HCT116 (cell line): ENCODE measurements at regions not wholly inside any gene's neighbourhood (a gene's known extent, or its start where the extent isn't known, plus 50 kb on each side); places are given as distances from the start of the nearest gene placed in this dataset.

Source experiments
- ATAC-seq: fragments of 200-7000 bp; cut with Tn5 transposase; 2 replicates; pipeline ENCODE4 v1.9.1; 2020; ENCODE audit warnings: mild to moderate bottlenecking, moderate library complexity
- BruUV-seq: library from RNA; stranded (reverse); fragments of 400-500 nt; replicated peaks from 2 replicates; lab custom pipeline; 2021; lab: Mats Ljungman, UMichigan
- CTCF ChIA-PET: fragments of 300-600 bp; sonication (Branson Sonifier 250); formaldehyde crosslinking; loops from one replicate; lab custom pipeline; 2021; ENCODE audit warnings: antibody characterized with exemption; lab: Charles Lee
- POLR2A ChIA-PET: fragments of 300-600, 350-600 bp; sonication (Branson Sonifier 250); formaldehyde crosslinking; loops from one replicate; lab custom pipeline; 2021; ENCODE audit warnings: antibody characterized with exemption; lab: Charles Lee
- RAD21 ChIA-PET, 2 experiments: fragments of 300-600 bp; sonication (Branson Sonifier 250); formaldehyde crosslinking; loops; one replicate each; lab custom pipeline; 2023; ENCODE audit warnings: low total read pairs in 2 of 2; ENCODE audit not compliant: uncharacterized antibody in 2 of 2, unreplicated experiment in 2 of 2, low non-redundant PET in 1 of 2; lab: Charles Lee
- DNase-seq: peaks from one replicate; pipeline ENCODE4 v3.0.0-alpha.2; 2010; ENCODE audit warnings: low read depth, low spot score
- H2AFZ ChIP-seq: fragments of 200-600 bp; shearing (Covaris generic), sonication (generic); 2 replicates; pipeline ENCODE4 v1.6.1; 2017; ENCODE audit warnings: low read depth, mixed run types, mixed read lengths, antibody characterized with exemption, low read length; ENCODE audit not compliant: poor library complexity, severe bottlenecking
- H3K27ac ChIP-seq: 2 replicates; pipeline ENCODE4 v1.5.1; 2012; ENCODE audit warnings: low read depth, low read length
- H3K27me3 ChIP-seq: fragments of 200-600 bp; sonication (generic); 2 replicates; pipeline ENCODE4 v1.6.1; 2016; ENCODE audit warnings: mixed run types, low read length, mixed read lengths; ENCODE audit not compliant: insufficient read depth
- H3K36me3 ChIP-seq, 2 experiments: fragments of 200-500 bp in 1 of 2; fragments of 200-600 bp in 1 of 2; sonication (Bioruptor generic) in 1 of 2; sonication (generic) in 1 of 2; 2 replicates each; pipeline versions ENCODE4 v1.5.1 to v1.6.1; 2014 to 2016; ENCODE audit warnings: low read length in 2 of 2, inconsistent platforms in 1 of 2, mixed read lengths in 1 of 2, mixed run types in 1 of 2; ENCODE audit not compliant: insufficient read depth in 2 of 2, control insufficient read depth in 1 of 2
- H3K4me1 ChIP-seq, 2 experiments: fragments of 200-600 bp in 1 of 2; sonication (generic) in 1 of 2; 2 replicates each; pipeline versions ENCODE4 v1.5.1 to v1.6.1; 2012 to 2017; ENCODE audit warnings: low read length in 2 of 2, inconsistent platforms in 1 of 2, mild to moderate bottlenecking in 1 of 2, mixed read lengths in 1 of 2, mixed run types in 1 of 2, moderate library complexity in 1 of 2; ENCODE audit not compliant: insufficient read depth in 2 of 2, control insufficient read depth in 1 of 2
- H3K4me2 ChIP-seq: fragments of 200-600 bp; sonication (generic); 2 replicates; pipeline ENCODE4 v1.6.1; 2017; ENCODE audit warnings: mixed run types, low read length, mixed read lengths
- H3K4me3 ChIP-seq, 2 experiments: fragments of 200-600 bp in 1 of 2; sonication (generic) in 1 of 2; replicated peaks in 1 of 2; 2 replicates each; pipeline ENCODE4 v1.5.1; 2011 to 2016; ENCODE audit warnings: low read length in 2 of 2, control low read depth in 1 of 2, low read depth in 1 of 2, mild to moderate bottlenecking in 1 of 2, mixed read lengths in 1 of 2, mixed run types in 1 of 2
- H3K79me2 ChIP-seq: fragments of 200-600 bp; sonication (generic); 2 replicates; pipeline ENCODE4 v1.6.1; 2017; ENCODE audit warnings: mild to moderate bottlenecking, mixed run types, low read length, moderate library complexity, mixed read lengths; ENCODE audit not compliant: insufficient read depth
- H3K9ac ChIP-seq: fragments of 200-600 bp; sonication (generic); 2 replicates; pipeline ENCODE4 v1.6.1; 2016; ENCODE audit warnings: low read length, mixed read lengths
- H3K9me2 ChIP-seq: fragments of 200-600 bp; sonication (generic), shearing (Covaris generic); 2 replicates; pipeline ENCODE4 v1.6.1; 2017; ENCODE audit warnings: mixed run types, mild to moderate bottlenecking, moderate library complexity; ENCODE audit not compliant: insufficient read depth
- H3K9me3 ChIP-seq, 2 experiments: fragments of 200-500 bp in 1 of 2; fragments of 200-600 bp in 1 of 2; sonication (Bioruptor generic) in 1 of 2; sonication (generic) in 1 of 2; 2 replicates each; pipeline ENCODE4 v1.6.1; 2014 to 2017; ENCODE audit warnings: low read length in 2 of 2, mixed read lengths in 2 of 2, inconsistent platforms in 1 of 2, low read depth in 1 of 2, mild to moderate bottlenecking in 1 of 2, mixed run types in 1 of 2, moderate library complexity in 1 of 2; ENCODE audit not compliant: control insufficient read depth in 1 of 2, insufficient read depth in 1 of 2
- H4K20me1 ChIP-seq: fragments of 200-600 bp; sonication (generic), shearing (Covaris generic); 2 replicates; pipeline ENCODE4 v1.6.1; 2017; ENCODE audit warnings: mixed run types, mild to moderate bottlenecking, moderate library complexity; ENCODE audit not compliant: insufficient read depth
- CEBPB ChIP-seq: IDR thresholded peaks from 2 replicates; pipeline ENCODE4 v1.6.1; 2012; ENCODE audit warnings: low read depth
- EGR1 ChIP-seq: IDR thresholded peaks from 2 replicates; pipeline ENCODE4 v1.6.1; 2012; ENCODE audit warnings: low read depth
- ELF1 ChIP-seq: IDR thresholded peaks from 2 replicates; pipeline ENCODE4 v1.6.1; 2012; ENCODE audit warnings: low read depth, borderline replicate concordance
- EZH2phosphoT487 ChIP-seq: fragments of 200-600 bp; IDR thresholded peaks from 2 replicates; pipeline ENCODE4 v1.6.1; 2018; ENCODE audit warnings: antibody characterized with exemption, borderline replicate concordance
- POLR2AphosphoS5 ChIP-seq: IDR thresholded peaks from 2 replicates; pipeline ENCODE4 v1.6.1; 2011; ENCODE audit warnings: mild to moderate bottlenecking, low read depth, low read length, moderate library complexity
- RAD21 ChIP-seq: IDR thresholded peaks from 2 replicates; pipeline ENCODE4 v1.6.1; 2012; ENCODE audit warnings: low read depth, mild to moderate bottlenecking
- SIN3A ChIP-seq: IDR thresholded peaks from 2 replicates; pipeline ENCODE4 v1.6.1; 2012; ENCODE audit warnings: low read depth
- SP1 ChIP-seq: IDR thresholded peaks from 2 replicates; pipeline ENCODE4 v1.6.1; 2012; ENCODE audit warnings: low read depth
- SRF ChIP-seq: IDR thresholded peaks from 2 replicates; pipeline ENCODE4 v1.6.1; 2012; ENCODE audit warnings: low read depth
- TCF7L2 ChIP-seq: IDR thresholded peaks from 2 replicates; pipeline ENCODE4 v1.7.0; 2011; ENCODE audit warnings: borderline replicate concordance, inconsistent platforms; ENCODE audit not compliant: insufficient read depth, insufficient read length; ENCODE audit errors: extremely low read depth
- YY1 ChIP-seq: IDR thresholded peaks from 2 replicates; pipeline ENCODE4 v1.6.1; 2011; ENCODE audit warnings: low read length, low read depth, moderate library complexity, mild to moderate bottlenecking; ENCODE audit not compliant: insufficient replicate concordance; ENCODE audit errors: extremely low read depth
- ZBTB33 ChIP-seq: IDR thresholded peaks from 2 replicates; pipeline ENCODE4 v1.6.1; 2011; ENCODE audit warnings: mild to moderate bottlenecking, low read length, moderate library complexity; ENCODE audit not compliant: insufficient replicate concordance; ENCODE audit errors: extremely low read depth
- ZNF274 ChIP-seq: fragments of 200-500 bp; sonication (Bioruptor generic); IDR thresholded peaks from 2 replicates; pipeline ENCODE4 v1.6.1; 2014; ENCODE audit warnings: mild to moderate bottlenecking, low read depth, low read length, inconsistent platforms
- intact Hi-C: fragments of 100-400 bp; cut with micrococcal nuclease; formaldehyde crosslinking; loops from 2 replicates; pipeline ENCODE4 v1.10.0; 2022

DNA sequence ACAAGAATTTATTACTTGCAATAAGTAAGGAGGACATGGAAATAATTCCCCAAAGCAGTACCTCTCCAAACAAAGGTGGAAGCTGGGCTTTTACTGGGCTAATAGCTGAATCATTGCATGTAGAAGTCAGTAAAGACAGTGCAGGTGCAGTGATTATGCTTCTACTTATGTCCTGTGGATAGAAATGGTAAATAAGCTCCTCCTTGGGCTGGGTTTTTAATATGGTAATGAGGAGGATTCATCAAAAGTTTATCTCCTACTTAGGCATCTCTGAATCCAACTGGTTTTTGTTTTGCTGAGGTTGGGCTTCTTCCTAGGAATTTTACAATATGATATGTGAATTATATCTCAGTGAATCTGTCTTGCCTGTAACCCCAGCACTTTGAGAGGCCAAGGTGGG is 297.4 kb upstream of the MC4R start (continued):
- no peak for TF ChIP-seq ZBTB33

GRCh38 chr18:60671021-60671420 is 298.4 kb upstream of the MC4R start:
- no TSS peak for BruUV-seq
- Histone ChIP-seq H3K27ac (no peak overlapping the region), H3K36me3 (no peaks in the 10 kb centered on the region), H3K4me2 (no peak overlapping the region), H3K9me2 (no peaks in the 10 kb centered on the region), H3K9me3 (no peaks in the 10 kb centered on the region), H3K27me3 (no peaks in the 10 kb centered on the region), H2AFZ (no peak overlapping the region), H3K9ac (no peak overlapping the region), H4K20me1 (no peaks in the 10 kb centered on the region), H3K4me1 (no peaks in the 10 kb centered on the region), H3K4me3 (no peak overlapping the region)
- ATAC-seq: no peak
- ChIA-PET CTCF (interaction anchor here (1.9 kb wide), 1 partner anchor 14 kb away, joined by 4 read pairs; no protein-coding TSS in a partner anchor), POLR2A (no interaction called here), RAD21 (no interaction called here)
- intact Hi-C loops: no loop called here
- no peak for DNase-seq
- TF ChIP-seq TCF7L2: no peak
- no peak for TF ChIP-seq SRF
- TF ChIP-seq ELF1: no peak
- TF ChIP-seq RAD21: no peak
- no peak for TF ChIP-seq ZNF274
- TF ChIP-seq POLR2AphosphoS5: no peak
- no peak for TF ChIP-seq SP1
- TF ChIP-seq YY1: no peak
- no peak for TF ChIP-seq SIN3A
- TF ChIP-seq CEBPB: no peak
- TF ChIP-seq EGR1: no peak
- TF ChIP-seq EZH2phosphoT487: no peak
- TF ChIP-seq, all 23 proteins: peak for 0
- H3K79me2 ChIP-seq: no peaks in the 10 kb centered on the region
